Right cardiac atrium (tissue), 5 donors: ENCODE measurements at regions not wholly inside any gene's neighbourhood (a gene's known extent, or its start where the extent isn't known, plus 50 kb on each side); places are given as distances from the start of the nearest gene placed in this dataset.
A peak's percentile ranks its signal among the peaks of the same experiment; 100 is the strongest.

Source experiments
- ATAC-seq, 2 donors: fragments of 200-7000 bp; cut with Tn5 transposase; one replicate each; pipeline versions ENCODE4 v1.8.0 to v1.9.1; 2020; ENCODE audit warnings: moderate library complexity in 2 of 2, mild to moderate bottlenecking in 1 of 2
- DNase-seq, 3 donors: peaks; one replicate each; pipeline ENCODE4 v3.0.0-alpha.2; 2020
- H3K27ac ChIP-seq: one replicate; pipeline ENCODE4 v1.5.1; 2013; ENCODE audit warnings: mild to moderate bottlenecking, low read length, control low read depth, moderate library complexity
- H3K27me3 ChIP-seq: one replicate; pipeline ENCODE4 v1.6.1; 2013; ENCODE audit not compliant: control insufficient read depth, insufficient read depth
- H3K4me1 ChIP-seq: one replicate; pipeline ENCODE4 v1.6.1; 2013; ENCODE audit warnings: low read length; ENCODE audit not compliant: control insufficient read depth, insufficient read depth
- H3K4me3 ChIP-seq: one replicate; pipeline ENCODE4 v1.5.1; 2013; ENCODE audit warnings: low read length, control low read depth
- H3K9me3 ChIP-seq: one replicate; pipeline ENCODE4 v1.6.1; 2013; ENCODE audit warnings: low read length; ENCODE audit not compliant: control insufficient read depth
- whole genome bisulfite sequencing: extraction: QIAGEN DNeasy Blood & Tissue Kit; methylation state at CpG from one replicate; pipeline ENCODE4 v1.1.7; 2013; 5-methylcytosine and 5-hydroxymethylcytosine counted together
- intact Hi-C, 4 donors: fragments of 100-400 bp; cut with DNase I; formaldehyde crosslinking; loops; one replicate each; pipeline versions ENCODE4 v1.11.0 to v1.14.0; 2022 to 2023
- donor health status: healthy with polysubstance abuse.
- donor health status: DM: no; HTN: yes; CAD: no.
- donor health status: DM: no; HTN: no; CAD: no.
- donor health status: DM: no; HTN: yes; CAD: no; lungs with severe emphysema.
- donor health status: DM: yes; HTN: yes; CAD: no.

GRCh38 chr4:85058551-85058950 lies 92.1 kb upstream of the WDFY3 start:
- Histone ChIP-seq H3K27me3 (no peaks in the 10 kb centered on the region), H3K27ac (no peak overlapping the region), H3K4me1 (no peaks in the 10 kb centered on the region), H3K4me3 (no peak overlapping the region), H3K9me3 (no peaks in the 10 kb centered on the region)
- DNase-seq (no peak), ATAC-seq (no peak)
- intact Hi-C loops, result no loop called here
- WGBS, result 95% methylated on average over 3 of the region's 3 CpGs

GRCh38 chr4:85061974-85062373 lies 95.5 kb upstream of the WDFY3 start:
- no peak overlapping the region for H3K4me3 ChIP-seq
- no peak overlapping the region for H3K27ac ChIP-seq
- no peaks in the 10 kb centered on the region for H3K27me3 ChIP-seq
- no peak for ATAC-seq
- no peaks in the 10 kb centered on the region for H3K9me3 ChIP-seq
- WGBS, result 75% methylated on average over 1 of the region's 1 CpG
- no peaks in the 10 kb centered on the region for H3K4me1 ChIP-seq
- intact Hi-C loops, result no loop called here
- DNase-seq, result no peak

- Histone ChIP-seq H3K9me3 (no peaks in the 10 kb centered on the region), H3K27me3 (no peaks in the 10 kb centered on the region), H3K27ac (no peak overlapping the region), H3K4me1 (no peaks in the 10 kb centered on the region), H3K4me3 (no peak overlapping the region)
- no peak for ATAC-seq
- no peak for DNase-seq
- intact Hi-C loops, result no loop called here
Observed at GRCh38 chr4:85062466-85062865, 96.0 kb upstream of the WDFY3 start.

GRCh38 chr4:85067342-85067741 lies 100.9 kb upstream of the WDFY3 start:
- Histone ChIP-seq H3K4me3 (no peak overlapping the region), H3K27ac (no peak overlapping the region), H3K4me1 (no peaks in the 10 kb centered on the region), H3K9me3 (no peaks in the 10 kb centered on the region), H3K27me3 (no peaks in the 10 kb centered on the region)
- intact Hi-C loops, result no loop called here
- WGBS, result 94% methylated on average over 2 of the region's 2 CpGs
- no peak for DNase-seq
- ATAC-seq, result no peak

- Histone ChIP-seq H3K4me3 (no peak overlapping the region), H3K9me3 (no peaks in the 10 kb centered on the region), H3K4me1 (no peaks in the 10 kb centered on the region), H3K27ac (no peak overlapping the region), H3K27me3 (no peaks in the 10 kb centered on the region)
- 82% methylated on average over 2 of the region's 2 CpGs for WGBS
- no peak for DNase-seq
- ATAC-seq, result no peak
- intact Hi-C loops, result no loop called here
Observed at GRCh38 chr4:85078016-85078415, 111.5 kb upstream of the WDFY3 start.

- Histone ChIP-seq H3K4me3 (no peak overlapping the region), H3K9me3 (no peaks in the 10 kb centered on the region), H3K4me1 (no peaks in the 10 kb centered on the region), H3K27me3 (no peaks in the 10 kb centered on the region), H3K27ac (no peak overlapping the region)
- DNase-seq (no peak), ATAC-seq (no peak)
- intact Hi-C loops, result loop anchor here in 2 of 4 donors (10.0 kb wide), 2 partner anchors 884 to 964 kb away; no protein-coding TSS in a partner anchor
- WGBS, result 71% methylated on average over 1 of the region's 1 CpG
Observed at GRCh38 chr4:85081196-85081595, 114.7 kb upstream of the WDFY3 start.

GRCh38 chr4:85084371-85085094 lies 118.0 kb upstream of the WDFY3 start:
- H3K4me1 ChIP-seq, result no peaks in the 10 kb centered on the region
- H3K27me3 ChIP-seq, result no peaks in the 10 kb centered on the region
- ATAC-seq, result peak; percentile 55 to 72
- no peak for DNase-seq
- WGBS, result 10% methylated on average over 3 of the region's 3 CpGs
- no peaks in the 10 kb centered on the region for H3K9me3 ChIP-seq
- H3K27ac ChIP-seq, result no peak overlapping the region
- H3K4me3 ChIP-seq, result no peak overlapping the region
- intact Hi-C loops, result loop anchor here in 2 of 4 donors (10.0 kb wide), 2 partner anchors 880 to 960 kb away; no protein-coding TSS in a partner anchor

- no peaks in the 10 kb centered on the region for H3K27me3 ChIP-seq
- WGBS, result 82% methylated on average over 2 of the region's 2 CpGs
- no peak for ATAC-seq
Observed at GRCh38 chr4:85086721-85087120, 120.2 kb upstream of the WDFY3 start.

GRCh38 chr4:85092536-85092935 lies 126.0 kb upstream of the WDFY3 start:
- Histone ChIP-seq H3K4me1 (no peaks in the 10 kb centered on the region), H3K27me3 (no peaks in the 10 kb centered on the region), H3K27ac (no peak overlapping the region), H3K9me3 (no peaks in the 10 kb centered on the region), H3K4me3 (no peak overlapping the region)
- intact Hi-C loops, result no loop called here
- DNase-seq (no peak), ATAC-seq (no peak)
- WGBS, result 60% methylated on average over 3 of the region's 3 CpGs

More at GRCh38 chr4:85086721-85087120, 120.2 kb upstream of the WDFY3 start:
- Histone ChIP-seq H3K4me3 (no peak overlapping the region), H3K4me1 (no peaks in the 10 kb centered on the region), H3K9me3 (no peaks in the 10 kb centered on the region), H3K27ac (no peak overlapping the region)
- DNase-seq, result no peak
- intact Hi-C loops, result loop anchor here in 2 of 4 donors (10.0 kb wide), 2 partner anchors 878 to 958 kb away; no protein-coding TSS in a partner anchor

- no peak for ATAC-seq
- H3K27me3 ChIP-seq, result no peaks in the 10 kb centered on the region
- no peaks in the 10 kb centered on the region for H3K4me1 ChIP-seq
- WGBS, result 41% methylated on average over 1 of the region's 1 CpG
- no peaks in the 10 kb centered on the region for H3K9me3 ChIP-seq
- no peak overlapping the region for H3K4me3 ChIP-seq
- no peak overlapping the region for H3K27ac ChIP-seq
- DNase-seq, result no peak
- intact Hi-C loops, result no loop called here
Observed at GRCh38 chr4:85092943-85093342, 126.5 kb upstream of the WDFY3 start.

GRCh38 chr4:85094735-85095134 lies 128.2 kb upstream of the WDFY3 start:
- Histone ChIP-seq H3K4me1 (no peaks in the 10 kb centered on the region), H3K27ac (no peak overlapping the region), H3K4me3 (no peak overlapping the region), H3K27me3 (no peaks in the 10 kb centered on the region), H3K9me3 (no peaks in the 10 kb centered on the region)
- no peak for ATAC-seq
- WGBS, result 73% methylated on average over 1 of the region's 1 CpG
- no peak for DNase-seq
- intact Hi-C loops, result no loop called here

GRCh38 chr4:85102606-85103005 lies 136.1 kb upstream of the WDFY3 start:
- no peaks in the 10 kb centered on the region for H3K4me1 ChIP-seq
- 68% methylated on average over 1 of the region's 1 CpG for WGBS
- DNase-seq, result no peak
- intact Hi-C loops, result no loop called here
- H3K27me3 ChIP-seq, result no peaks in the 10 kb centered on the region
- no peak for ATAC-seq
- no peak overlapping the region for H3K27ac ChIP-seq
- H3K9me3 ChIP-seq, result no peaks in the 10 kb centered on the region
- no peak overlapping the region for H3K4me3 ChIP-seq
